PC-3 (cell line): ENCODE measurements at regions not wholly inside any gene's neighbourhood (a gene's known extent, or its start where the extent isn't known, plus 50 kb on each side); places are given as distances from the start of the nearest gene placed in this dataset.

Experiments
- EZH2 ChIP-seq: fragments of 300-600 bp; sonication (generic); IDR thresholded peaks from one replicate; pipeline ENCODE4 v1.6.1; 2017; ENCODE audit warnings: antibody characterized with exemption, mild to moderate bottlenecking, low read length; ENCODE audit not compliant: unreplicated experiment
- EZH2phosphoT487 ChIP-seq: fragments of 300-600 bp; sonication (generic); IDR thresholded peaks from 2 replicates; pipeline ENCODE4 v1.6.1; 2018; ENCODE audit warnings: mild to moderate bottlenecking, antibody characterized with exemption, low read length, borderline replicate concordance
- TF ChIP-seq, protein P1 (sequence below): fragments of 300-600 bp; sonication (generic); conservative IDR thresholded peaks from 2 replicates; pipeline ENCODE4 v1.5.1; 2017; ENCODE audit warnings: antibody characterized with exemption, low read depth, mild to moderate bottlenecking, low read length

DNA sequence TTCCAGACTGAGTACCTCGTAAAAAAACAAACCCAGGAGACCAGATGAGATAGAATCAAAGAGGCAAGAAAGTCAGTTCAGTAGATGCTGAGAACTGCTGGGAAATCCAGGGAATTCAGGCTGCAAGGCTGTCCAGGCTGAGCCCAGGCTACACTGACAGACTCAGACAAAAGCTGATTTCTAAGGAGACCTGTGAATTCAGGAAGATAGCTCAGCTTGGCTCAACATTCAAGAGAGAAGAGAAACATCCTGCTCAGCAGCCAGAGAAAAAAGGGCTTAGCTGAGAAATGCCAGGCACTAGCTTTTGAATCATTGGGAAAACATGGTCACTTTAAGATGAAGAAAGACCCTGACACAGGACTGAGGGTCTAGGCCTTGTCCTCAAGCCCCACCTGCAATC lies 118.2 kb upstream of the SLC44A1 start:
- TF ChIP-seq, protein P1, sequence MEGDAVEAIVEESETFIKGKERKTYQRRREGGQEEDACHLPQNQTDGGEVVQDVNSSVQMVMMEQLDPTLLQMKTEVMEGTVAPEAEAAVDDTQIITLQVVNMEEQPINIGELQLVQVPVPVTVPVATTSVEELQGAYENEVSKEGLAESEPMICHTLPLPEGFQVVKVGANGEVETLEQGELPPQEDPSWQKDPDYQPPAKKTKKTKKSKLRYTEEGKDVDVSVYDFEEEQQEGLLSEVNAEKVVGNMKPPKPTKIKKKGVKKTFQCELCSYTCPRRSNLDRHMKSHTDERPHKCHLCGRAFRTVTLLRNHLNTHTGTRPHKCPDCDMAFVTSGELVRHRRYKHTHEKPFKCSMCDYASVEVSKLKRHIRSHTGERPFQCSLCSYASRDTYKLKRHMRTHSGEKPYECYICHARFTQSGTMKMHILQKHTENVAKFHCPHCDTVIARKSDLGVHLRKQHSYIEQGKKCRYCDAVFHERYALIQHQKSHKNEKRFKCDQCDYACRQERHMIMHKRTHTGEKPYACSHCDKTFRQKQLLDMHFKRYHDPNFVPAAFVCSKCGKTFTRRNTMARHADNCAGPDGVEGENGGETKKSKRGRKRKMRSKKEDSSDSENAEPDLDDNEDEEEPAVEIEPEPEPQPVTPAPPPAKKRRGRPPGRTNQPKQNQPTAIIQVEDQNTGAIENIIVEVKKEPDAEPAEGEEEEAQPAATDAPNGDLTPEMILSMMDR: no peak
- TF ChIP-seq EZH2 (no peak), EZH2phosphoT487 (no peak)
